Immature natural killer cell (primary cell): ENCODE measurements at regions not wholly inside any gene's neighbourhood (a gene's known extent, or its start where the extent isn't known, plus 50 kb on each side); places are given as distances from the start of the nearest gene placed in this dataset.

Experiments
- DNase-seq, 3 donors: peaks; one replicate each; pipeline ENCODE4 v3.0.0; 2022; ENCODE audit warnings: mixed read lengths in 1 of 3
- H3K27ac Mint-ChIP-seq, 6 donors: one replicate each; pipeline ENCODE4 v1.8.0; 2020; ENCODE audit warnings: mixed read lengths in 6 of 6, mild to moderate bottlenecking in 5 of 6, inconsistent platforms in 4 of 6, moderate library complexity in 3 of 6
- H3K27me3 Mint-ChIP-seq, 3 donors: one replicate each; pipeline ENCODE4 v1.8.0; 2020 to 2021; ENCODE audit warnings: low read depth in 3 of 3, mild to moderate bottlenecking in 3 of 3, mixed read lengths in 3 of 3, moderate library complexity in 3 of 3, inconsistent platforms in 1 of 3
- H3K36me3 Mint-ChIP-seq, 3 donors: one replicate each; pipeline ENCODE4 v1.8.0; 2020; ENCODE audit warnings: mixed read lengths in 3 of 3, inconsistent platforms in 2 of 3, mild to moderate bottlenecking in 2 of 3
- H3K4me1 Mint-ChIP-seq, 2 donors: one replicate each; pipeline ENCODE4 v1.8.0; 2020; ENCODE audit warnings: inconsistent platforms in 2 of 2, mild to moderate bottlenecking in 2 of 2, mixed read lengths in 2 of 2, moderate library complexity in 1 of 2
- H3K4me3 Mint-ChIP-seq, 5 donors: one replicate each; pipeline ENCODE4 v1.8.0; 2020; ENCODE audit warnings: mild to moderate bottlenecking in 5 of 5, mixed read lengths in 5 of 5, inconsistent platforms in 3 of 5, moderate library complexity in 3 of 5
- H3K9me3 Mint-ChIP-seq, 6 donors: one replicate each; pipeline ENCODE4 v1.8.0; 2020; ENCODE audit warnings: mild to moderate bottlenecking in 6 of 6, mixed read lengths in 6 of 6, inconsistent platforms in 4 of 6, moderate library complexity in 3 of 6

GRCh38 chr3:170740726-170741591 lies 129.0 kb downstream of the RPL22L1 start:
- no peak overlapping the region for H3K4me3 Mint-ChIP-seq
- no peaks in the 10 kb centered on the region for H3K36me3 Mint-ChIP-seq
- H3K27me3 Mint-ChIP-seq: peaks cover 2 to 7% (median 3%) of the 10 kb centered on the region in 3 donors
- no peaks in the 10 kb centered on the region for H3K4me1 Mint-ChIP-seq
- H3K27ac Mint-ChIP-seq: no peak overlapping the region
- DNase-seq: no peak
- peaks cover 0 to 5% (median 0%) of the 10 kb centered on the region in 6 donors for H3K9me3 Mint-ChIP-seq

DNA sequence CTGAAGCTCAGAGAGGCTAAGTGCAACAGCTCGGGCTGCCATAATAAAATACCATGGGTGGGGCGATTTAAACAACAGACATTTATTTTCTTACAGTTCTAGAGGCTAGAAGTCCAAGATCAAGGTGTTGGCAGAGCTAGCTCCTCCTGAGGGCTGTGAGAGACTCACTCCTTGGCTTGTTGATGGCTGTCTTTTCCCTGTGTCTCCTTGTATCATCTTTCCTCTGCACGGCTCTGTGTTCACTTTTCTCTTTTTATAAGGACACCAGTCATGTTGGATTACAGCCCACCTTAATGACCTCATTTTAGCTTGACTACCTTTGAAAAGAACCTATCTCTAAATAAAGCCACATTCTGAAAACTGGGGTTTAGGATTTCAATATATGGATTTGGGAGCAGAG lies 129.7 kb downstream of the RPL22L1 start:
- no peak for DNase-seq
- peaks cover 0 to 3% (median 0%) of the 10 kb centered on the region in 6 donors for H3K9me3 Mint-ChIP-seq
- peaks cover 1 to 10% (median 2%) of the 10 kb centered on the region in 3 donors for H3K27me3 Mint-ChIP-seq
- no peak overlapping the region for H3K4me3 Mint-ChIP-seq
- H3K36me3 Mint-ChIP-seq: no peaks in the 10 kb centered on the region
- no peaks in the 10 kb centered on the region for H3K4me1 Mint-ChIP-seq
- H3K27ac Mint-ChIP-seq: no peak overlapping the region

DNA sequence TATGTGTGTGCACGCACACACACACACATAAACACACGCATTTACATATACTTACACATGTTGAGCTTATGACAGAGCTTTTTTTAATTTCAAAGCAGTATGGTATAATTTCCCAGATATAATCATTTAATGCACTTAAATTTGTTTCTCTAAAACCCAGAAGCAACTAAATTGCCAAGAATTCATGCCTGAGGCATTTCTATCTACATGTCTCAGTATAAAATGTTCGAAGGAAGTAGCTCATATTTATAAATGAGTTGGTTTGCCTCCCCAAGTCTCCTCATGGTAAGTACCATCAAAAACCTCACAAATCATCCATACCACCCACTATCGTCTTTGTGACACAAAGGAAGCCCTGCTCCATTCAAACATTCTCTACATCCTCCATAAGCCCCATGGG lies 130.6 kb downstream of the RPL22L1 start:
- peaks cover 0 to 3% (median 0%) of the 10 kb centered on the region in 6 donors for H3K9me3 Mint-ChIP-seq
- no peaks in the 10 kb centered on the region for H3K4me1 Mint-ChIP-seq
- no peak for DNase-seq
- H3K27ac Mint-ChIP-seq: no peak overlapping the region
- no peak overlapping the region for H3K4me3 Mint-ChIP-seq
- peaks cover 1 to 13% (median 2%) of the 10 kb centered on the region in 3 donors for H3K27me3 Mint-ChIP-seq
- H3K36me3 Mint-ChIP-seq: no peaks in the 10 kb centered on the region

GRCh38 chr3:170738766-170739165 lies 131.2 kb downstream of the RPL22L1 start:
- no peak for DNase-seq
- no peaks in the 10 kb centered on the region for H3K4me1 Mint-ChIP-seq
- H3K9me3 Mint-ChIP-seq: peaks cover 0 to 3% (median 0%) of the 10 kb centered on the region in 6 donors
- peaks cover 1 to 14% (median 2%) of the 10 kb centered on the region in 3 donors for H3K27me3 Mint-ChIP-seq
- no peaks in the 10 kb centered on the region for H3K36me3 Mint-ChIP-seq
- H3K27ac Mint-ChIP-seq: no peak overlapping the region
- H3K4me3 Mint-ChIP-seq: no peak overlapping the region

DNA sequence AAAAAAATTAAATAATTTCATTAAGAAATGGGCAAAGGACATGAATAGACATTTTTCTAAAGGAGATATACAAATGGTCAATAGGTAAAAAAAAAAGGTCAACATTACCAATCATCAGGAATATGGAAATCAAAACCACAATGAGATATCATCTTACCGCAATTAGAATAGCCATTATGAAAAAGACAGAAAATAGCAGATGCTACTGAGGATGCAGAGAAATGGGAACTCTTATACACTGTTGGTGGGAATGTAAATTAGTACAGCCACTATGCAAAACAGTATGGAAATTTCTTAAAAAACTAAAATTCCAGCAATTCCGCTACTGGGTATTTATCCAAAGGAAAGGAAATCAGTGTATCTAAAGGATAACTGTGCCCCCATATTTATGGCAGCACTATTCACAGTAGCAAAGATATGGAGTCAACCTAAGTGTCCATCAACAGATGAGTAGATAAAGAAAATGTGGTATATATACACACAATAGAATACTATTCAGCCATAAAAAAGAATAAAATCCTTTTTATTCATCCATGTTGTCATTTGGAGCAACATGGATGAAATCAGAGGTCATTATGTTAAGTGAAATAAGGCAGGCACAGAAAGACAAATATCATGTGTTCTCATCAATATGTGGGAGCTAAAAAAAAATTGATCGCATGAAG lies 132.4 kb downstream of the RPL22L1 start:
- H3K27ac Mint-ChIP-seq: no peak overlapping the region
- peaks cover 1 to 16% (median 2%) of the 10 kb centered on the region in 3 donors for H3K27me3 Mint-ChIP-seq
- H3K4me3 Mint-ChIP-seq: no peak overlapping the region
- peaks cover 0 to 2% (median 0%) of the 10 kb centered on the region in 6 donors for H3K9me3 Mint-ChIP-seq
- H3K36me3 Mint-ChIP-seq: no peaks in the 10 kb centered on the region
- no peak for DNase-seq
- no peaks in the 10 kb centered on the region for H3K4me1 Mint-ChIP-seq

DNA sequence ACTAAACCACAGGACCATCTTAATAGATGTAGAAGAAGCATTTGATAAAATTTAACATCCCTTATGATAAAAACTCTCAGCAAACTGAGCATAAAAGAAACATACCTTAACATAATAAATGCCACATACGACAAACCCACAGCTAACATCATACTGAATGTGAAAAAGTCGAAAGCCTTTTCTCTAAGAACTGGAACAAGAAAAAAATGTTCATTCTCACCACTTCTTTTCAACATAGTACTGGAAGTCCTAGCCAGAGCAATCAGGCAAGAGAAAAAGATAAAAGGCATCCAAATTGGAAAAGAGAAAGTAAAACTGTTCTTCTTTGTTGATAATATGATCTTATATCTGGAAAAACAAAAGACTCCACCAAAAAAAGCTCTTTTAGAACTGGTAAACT lies 134.2 kb downstream of the RPL22L1 start:
- Mint-ChIP-seq H3K36me3 (no peaks in the 10 kb centered on the region), H3K27ac (no peak overlapping the region), H3K9me3 (peaks cover 0 to 2% (median 0%) of the 10 kb centered on the region in 6 donors), H3K4me1 (no peaks in the 10 kb centered on the region), H3K27me3 (peaks cover 1 to 16% (median 2%) of the 10 kb centered on the region in 3 donors), H3K4me3 (no peak overlapping the region)
- DNase-seq: no peak

DNA sequence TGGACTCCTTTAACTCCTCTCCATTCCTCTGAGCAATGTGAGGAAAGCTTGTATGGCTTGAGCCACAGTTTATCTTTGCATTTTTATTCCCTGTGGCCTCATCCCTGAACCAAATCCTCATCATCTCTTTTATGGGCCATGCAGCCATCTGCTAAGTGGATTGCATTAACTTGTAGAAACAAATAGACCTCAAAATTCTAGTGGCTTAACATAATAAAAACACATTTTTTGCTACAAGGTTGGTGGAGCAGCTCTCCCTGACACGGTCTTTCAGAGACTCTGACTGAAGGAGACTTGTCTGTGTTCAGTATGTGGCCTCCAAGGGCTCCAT lies 135.3 kb downstream of the RPL22L1 start:
- peaks cover 0 to 2% (median 0%) of the 10 kb centered on the region in 6 donors for H3K9me3 Mint-ChIP-seq
- DNase-seq: no peak
- no peak overlapping the region for H3K27ac Mint-ChIP-seq
- H3K27me3 Mint-ChIP-seq: peaks cover 1 to 22% (median 2%) of the 10 kb centered on the region in 3 donors
- H3K4me3 Mint-ChIP-seq: no peak overlapping the region
- H3K4me1 Mint-ChIP-seq: no peaks in the 10 kb centered on the region
- no peaks in the 10 kb centered on the region for H3K36me3 Mint-ChIP-seq

GRCh38 chr3:170734043-170734734 lies 135.8 kb downstream of the RPL22L1 start:
- Mint-ChIP-seq H3K27ac (no peak overlapping the region), H3K27me3 (peaks cover 1 to 22% (median 2%) of the 10 kb centered on the region in 3 donors), H3K36me3 (no peaks in the 10 kb centered on the region), H3K4me3 (no peak overlapping the region), H3K9me3 (peaks cover 0 to 2% (median 0%) of the 10 kb centered on the region in 6 donors), H3K4me1 (no peaks in the 10 kb centered on the region)
- no peak for DNase-seq

GRCh38 chr3:170732660-170733245 lies 137.2 kb downstream of the RPL22L1 start:
- H3K27me3 Mint-ChIP-seq: peaks cover 2 to 22% (median 2%) of the 10 kb centered on the region in 3 donors
- H3K36me3 Mint-ChIP-seq: no peaks in the 10 kb centered on the region
- H3K4me1 Mint-ChIP-seq: no peaks in the 10 kb centered on the region
- H3K4me3 Mint-ChIP-seq: no peak overlapping the region
- no peak for DNase-seq
- H3K27ac Mint-ChIP-seq: no peak overlapping the region
- H3K9me3 Mint-ChIP-seq: peaks cover 0 to 2% (median 0%) of the 10 kb centered on the region in 6 donors

GRCh38 chr3:170731281-170731680 lies 138.7 kb downstream of the RPL22L1 start:
- Mint-ChIP-seq H3K36me3 (no peaks in the 10 kb centered on the region), H3K9me3 (no peaks in the 10 kb centered on the region), H3K27ac (no peak overlapping the region), H3K4me1 (no peaks in the 10 kb centered on the region), H3K27me3 (peaks cover 0 to 20% (median 2%) of the 10 kb centered on the region in 3 donors), H3K4me3 (no peak overlapping the region)
- no peak for DNase-seq

- no peak for DNase-seq
- H3K4me1 Mint-ChIP-seq: no peaks in the 10 kb centered on the region
- H3K27ac Mint-ChIP-seq: no peak overlapping the region
- no peak overlapping the region for H3K4me3 Mint-ChIP-seq
- no peaks in the 10 kb centered on the region for H3K9me3 Mint-ChIP-seq
- H3K27me3 Mint-ChIP-seq: peaks cover 0 to 14% (median 2%) of the 10 kb centered on the region in 3 donors
- H3K36me3 Mint-ChIP-seq: no peaks in the 10 kb centered on the region
Measured at GRCh38 chr3:170730071-170730812, 139.8 kb downstream of the RPL22L1 start.

- DNase-seq: no peak
- H3K36me3 Mint-ChIP-seq: no peaks in the 10 kb centered on the region
- no peaks in the 10 kb centered on the region for H3K9me3 Mint-ChIP-seq
- no peaks in the 10 kb centered on the region for H3K4me1 Mint-ChIP-seq
- H3K4me3 Mint-ChIP-seq: no peak overlapping the region
- H3K27me3 Mint-ChIP-seq: peaks cover 0 to 6% (median 2%) of the 10 kb centered on the region in 3 donors
- no peak overlapping the region for H3K27ac Mint-ChIP-seq
Measured at GRCh38 chr3:170728181-170728580, 141.8 kb downstream of the RPL22L1 start.

DNA sequence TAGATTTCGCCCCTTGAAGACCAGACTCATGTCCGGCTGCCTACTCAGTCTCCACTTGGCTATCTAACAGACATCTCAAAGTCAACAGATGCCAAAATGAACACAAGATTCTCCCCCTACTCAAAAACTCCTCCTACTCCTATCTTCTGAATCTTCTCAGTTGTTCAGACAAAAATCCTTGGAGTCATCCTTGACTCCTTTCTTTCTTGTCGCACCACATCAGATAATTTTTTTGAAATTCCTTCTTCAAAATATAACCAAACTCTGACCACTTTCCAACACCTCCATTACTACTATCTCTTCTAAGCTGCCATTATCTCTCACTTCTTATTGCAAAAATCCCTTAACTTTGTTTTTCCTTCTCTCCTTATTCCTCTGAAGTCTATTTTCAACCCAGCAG lies 141.9 kb upstream of the SLC7A14 start:
- Mint-ChIP-seq H3K27me3 (peaks cover 0 to 6% (median 2%) of the 10 kb centered on the region in 3 donors), H3K27ac (no peak overlapping the region), H3K36me3 (no peaks in the 10 kb centered on the region)

More for the DNA sequence above, 141.9 kb upstream of the SLC7A14 start:
- Mint-ChIP-seq H3K4me1 (no peaks in the 10 kb centered on the region), H3K9me3 (no peaks in the 10 kb centered on the region), H3K4me3 (no peak overlapping the region)
- DNase-seq: no peak
